ENCODE measurements at regions not wholly inside any gene's neighbourhood (a gene's known extent, or its start where the extent isn't known, plus 50 kb on each side); places are given as distances from the start of the nearest gene placed in this dataset.

DNA sequence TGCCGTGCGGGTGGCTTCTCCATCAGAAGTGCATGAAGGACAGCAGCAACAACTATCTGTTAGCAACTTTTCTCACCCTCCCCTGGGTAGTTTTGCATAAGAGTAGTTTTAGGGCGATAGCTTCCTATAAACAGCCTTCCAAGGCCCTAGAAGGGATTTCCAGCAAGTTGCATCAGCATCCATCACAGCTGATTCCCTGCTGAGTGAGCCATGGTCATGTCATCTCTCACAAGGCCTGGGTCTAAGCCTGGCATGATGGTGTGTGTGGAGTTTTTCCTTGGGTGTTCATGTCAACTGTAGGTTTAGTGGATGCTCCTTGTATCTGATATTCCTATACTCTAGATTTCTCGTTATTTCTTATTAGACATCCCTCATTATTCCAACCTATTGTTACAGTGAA, 2324.7 kb upstream of the AGA start:
- Histone ChIP-seq H3K4me1 (ENCODE audit: control insufficient read depth, insufficient read depth, low read length, poor library complexity, severe bottlenecking) (no peaks in the 10 kb centered on the region), H3K27ac (ENCODE audit: insufficient read depth, low read length, poor library complexity, severe bottlenecking) (no peak overlapping the region), H3K9me3 (ENCODE audit: control insufficient read depth in 2 of 2, low read length in 2 of 2) (peaks cover 5% of the 10 kb centered on the region in 2 experiments), H3K36me3 (ENCODE audit: control insufficient read depth, insufficient read depth, low read length) (no peaks in the 10 kb centered on the region), H3K27me3 (ENCODE audit: control insufficient read depth, insufficient read depth, low read length) (no peaks in the 10 kb centered on the region), H3K4me3 (ENCODE audit: low read depth, low read length) (no peak overlapping the region)
- no peak for ATAC-seq (ENCODE audit: low read depth in 2 of 2)
- H3K4me1 Mint-ChIP-seq: no peaks in the 10 kb centered on the region
- no peaks in the 10 kb centered on the region for H3K36me3 Mint-ChIP-seq
- peaks cover 2 to 25% (median 7%) of the 10 kb centered on the region in 7 donors for H3K9me3 Mint-ChIP-seq
- H3K4me3 Mint-ChIP-seq: no peak overlapping the region
- no peak overlapping the region for H3K27ac Mint-ChIP-seq
- DNase-seq: no peak
- no peaks in the 10 kb centered on the region for H3K27me3 Mint-ChIP-seq

DNA sequence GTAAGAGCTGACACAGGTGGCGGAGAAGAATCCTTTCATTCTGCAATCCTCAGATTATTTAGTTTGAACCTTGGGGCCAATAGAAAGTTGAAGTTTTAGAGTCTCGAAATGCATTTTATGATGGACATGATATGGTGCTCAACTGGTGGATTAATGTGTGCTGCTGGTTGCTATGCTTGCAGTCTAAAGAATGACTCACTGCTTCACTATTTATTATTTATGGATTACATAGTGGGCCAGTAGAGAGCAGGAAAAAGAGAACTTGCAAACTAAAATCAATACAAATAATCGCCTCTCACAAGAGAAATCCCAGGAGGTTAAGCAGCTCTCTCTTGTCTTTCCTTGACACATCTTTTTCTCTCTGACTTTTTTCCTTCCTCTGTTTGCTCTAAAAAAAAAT, 2326.8 kb upstream of the AGA start:
- Histone ChIP-seq H3K27ac (ENCODE audit: insufficient read depth, low read length, poor library complexity, severe bottlenecking) (no peak overlapping the region), H3K4me1 (ENCODE audit: control insufficient read depth, insufficient read depth, low read length, poor library complexity, severe bottlenecking) (no peaks in the 10 kb centered on the region), H3K9me3 (ENCODE audit: control insufficient read depth in 2 of 2, low read length in 2 of 2) (peaks cover 0 to 5% of the 10 kb centered on the region in 2 experiments), H3K27me3 (ENCODE audit: control insufficient read depth, insufficient read depth, low read length) (no peaks in the 10 kb centered on the region), H3K36me3 (ENCODE audit: control insufficient read depth, insufficient read depth, low read length) (no peaks in the 10 kb centered on the region), H3K4me3 (ENCODE audit: low read depth, low read length) (no peak overlapping the region)
- Mint-ChIP-seq H3K4me3 (no peak overlapping the region), H3K27ac (no peak overlapping the region), H3K9me3 (peaks cover 4 to 21% (median 6%) of the 10 kb centered on the region in 7 donors), H3K27me3 (no peaks in the 10 kb centered on the region), H3K36me3 (no peaks in the 10 kb centered on the region), H3K4me1 (no peaks in the 10 kb centered on the region)
- ATAC-seq (ENCODE audit: low read depth in 2 of 2) (no peak), DNase-seq (no peak)

- no peaks in the 10 kb centered on the region for H3K36me3 ChIP-seq (ENCODE audit: control insufficient read depth, insufficient read depth, low read length)
- no peaks in the 10 kb centered on the region for H3K27me3 Mint-ChIP-seq
- no peak overlapping the region for H3K27ac ChIP-seq (ENCODE audit: insufficient read depth, low read length, poor library complexity, severe bottlenecking)
- no peaks in the 10 kb centered on the region for H3K4me1 ChIP-seq (ENCODE audit: control insufficient read depth, insufficient read depth, low read length, poor library complexity, severe bottlenecking)
- H3K4me3 Mint-ChIP-seq: no peak overlapping the region
- no peak overlapping the region for H3K4me3 ChIP-seq (ENCODE audit: low read depth, low read length)
- no peaks in the 10 kb centered on the region for H3K36me3 Mint-ChIP-seq
- no peaks in the 10 kb centered on the region for H3K4me1 Mint-ChIP-seq
- H3K27ac Mint-ChIP-seq: no peak overlapping the region
- ATAC-seq (ENCODE audit: low read depth in 2 of 2): no peak
- no peak for DNase-seq
- H3K9me3 Mint-ChIP-seq: peaks cover 0 to 5% (median 3%) of the 10 kb centered on the region in 7 donors
- peaks cover 0 to 6% of the 10 kb centered on the region in 2 experiments for H3K9me3 ChIP-seq (ENCODE audit: control insufficient read depth in 2 of 2, low read length in 2 of 2)
- H3K27me3 ChIP-seq (ENCODE audit: control insufficient read depth, insufficient read depth, low read length): no peaks in the 10 kb centered on the region
Measured at GRCh38 chr4:179797738-179798137, 2355.5 kb upstream of the AGA start.

DNA sequence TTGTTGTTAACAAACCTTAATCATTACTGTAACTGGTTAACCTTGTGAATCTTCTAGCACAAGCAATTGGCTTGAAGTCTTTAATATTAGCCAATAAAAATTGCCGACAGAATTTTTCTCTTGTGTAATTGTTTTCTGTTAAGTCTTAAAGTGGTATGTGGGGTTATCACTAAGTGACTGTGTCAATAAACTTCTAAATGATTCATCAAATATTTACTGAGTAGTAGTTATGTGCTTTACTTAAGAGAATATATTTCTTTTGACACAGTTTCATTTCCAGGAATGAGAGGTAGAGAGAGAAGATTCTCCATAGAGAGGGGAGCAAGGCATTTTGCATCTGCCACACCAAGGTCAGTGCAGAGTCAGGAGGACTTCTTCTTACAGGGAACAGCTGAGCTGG, 2361.6 kb upstream of the AGA start:
- H3K27ac ChIP-seq (ENCODE audit: insufficient read depth, low read length, poor library complexity, severe bottlenecking): no peak overlapping the region
- peaks cover 2 to 20% (median 4%) of the 10 kb centered on the region in 7 donors for H3K9me3 Mint-ChIP-seq
- DNase-seq (no peak), ATAC-seq (ENCODE audit: low read depth in 2 of 2) (no peak)
- H3K9me3 ChIP-seq (ENCODE audit: control insufficient read depth in 2 of 2, low read length in 2 of 2): peaks cover 0 to 5% of the 10 kb centered on the region in 2 experiments
- no peaks in the 10 kb centered on the region for H3K36me3 ChIP-seq (ENCODE audit: control insufficient read depth, insufficient read depth, low read length)
- no peaks in the 10 kb centered on the region for H3K36me3 Mint-ChIP-seq
- no peak overlapping the region for H3K4me3 Mint-ChIP-seq
- H3K27me3 ChIP-seq (ENCODE audit: control insufficient read depth, insufficient read depth, low read length): no peaks in the 10 kb centered on the region
- no peaks in the 10 kb centered on the region for H3K4me1 ChIP-seq (ENCODE audit: control insufficient read depth, insufficient read depth, low read length, poor library complexity, severe bottlenecking)
- no peaks in the 10 kb centered on the region for H3K27me3 Mint-ChIP-seq
- no peak overlapping the region for H3K4me3 ChIP-seq (ENCODE audit: low read depth, low read length)
- no peaks in the 10 kb centered on the region for H3K4me1 Mint-ChIP-seq
- H3K27ac Mint-ChIP-seq: no peak overlapping the region

DNA sequence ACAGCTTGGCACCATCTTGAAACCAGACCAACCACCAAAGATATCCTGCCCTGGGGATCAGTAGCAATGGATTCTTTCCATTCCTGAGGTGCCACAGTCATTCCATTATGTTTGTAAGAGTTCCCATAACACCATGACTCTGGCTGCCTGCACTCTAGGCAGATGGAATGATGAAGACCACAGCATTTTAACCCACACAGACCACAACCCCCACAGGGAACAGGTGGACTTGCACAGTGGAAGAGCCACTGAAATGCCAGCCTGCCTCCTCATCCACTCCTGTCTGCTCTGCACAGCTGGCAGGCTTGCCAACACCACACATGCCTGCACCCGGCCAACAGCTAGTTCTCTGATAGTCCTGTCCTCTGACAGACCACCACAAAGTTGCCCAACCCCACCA, 2362.2 kb upstream of the AGA start:
- Histone ChIP-seq H3K27ac (ENCODE audit: insufficient read depth, low read length, poor library complexity, severe bottlenecking) (no peak overlapping the region), H3K4me3 (ENCODE audit: low read depth, low read length) (no peak overlapping the region), H3K9me3 (ENCODE audit: control insufficient read depth in 2 of 2, low read length in 2 of 2) (peaks cover 2 to 5% of the 10 kb centered on the region in 2 experiments), H3K36me3 (ENCODE audit: control insufficient read depth, insufficient read depth, low read length) (no peaks in the 10 kb centered on the region), H3K27me3 (ENCODE audit: control insufficient read depth, insufficient read depth, low read length) (no peaks in the 10 kb centered on the region), H3K4me1 (ENCODE audit: control insufficient read depth, insufficient read depth, low read length, poor library complexity, severe bottlenecking) (no peaks in the 10 kb centered on the region)
- Mint-ChIP-seq H3K27me3 (no peaks in the 10 kb centered on the region), H3K4me3 (no peak overlapping the region), H3K9me3 (peaks cover 2 to 23% (median 6%) of the 10 kb centered on the region in 7 donors), H3K4me1 (no peaks in the 10 kb centered on the region), H3K27ac (no peak overlapping the region), H3K36me3 (no peaks in the 10 kb centered on the region)
- DNase-seq (no peak), ATAC-seq (ENCODE audit: low read depth in 2 of 2) (no peak)

DNA sequence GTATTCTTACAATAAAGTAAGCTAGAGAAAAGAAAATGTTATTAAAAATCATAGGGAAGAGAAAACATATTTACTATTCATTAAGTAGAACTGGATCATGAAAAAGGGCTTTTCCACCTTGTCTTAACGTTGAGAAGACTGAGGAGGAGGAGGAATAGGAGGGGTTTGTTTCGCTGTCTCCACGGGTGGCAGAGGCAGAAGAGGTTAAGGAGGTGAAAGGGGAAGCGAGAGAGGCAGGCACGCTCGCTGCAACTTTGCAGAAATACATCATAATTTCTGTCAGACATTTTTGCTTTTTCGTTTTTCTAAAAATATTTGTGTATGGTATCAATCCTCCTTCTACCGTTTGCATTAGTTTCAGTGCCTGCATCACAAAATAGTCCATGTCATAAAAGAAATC, 2375.1 kb upstream of the AGA start:
- DNase-seq: no peak
- H3K9me3 Mint-ChIP-seq: peaks cover 0 to 13% (median 5%) of the 10 kb centered on the region in 7 donors
- Histone ChIP-seq H3K36me3 (ENCODE audit: control insufficient read depth, insufficient read depth, low read length) (no peaks in the 10 kb centered on the region), H3K27ac (ENCODE audit: insufficient read depth, low read length, poor library complexity, severe bottlenecking) (no peak overlapping the region), H3K9me3 (ENCODE audit: control insufficient read depth in 2 of 2, low read length in 2 of 2) (no peaks in the 10 kb centered on the region), H3K4me1 (ENCODE audit: control insufficient read depth, insufficient read depth, low read length, poor library complexity, severe bottlenecking) (no peaks in the 10 kb centered on the region), H3K4me3 (ENCODE audit: low read depth, low read length) (no peak overlapping the region), H3K27me3 (ENCODE audit: control insufficient read depth, insufficient read depth, low read length) (no peaks in the 10 kb centered on the region)
- no peak overlapping the region for H3K4me3 Mint-ChIP-seq
- no peak overlapping the region for H3K27ac Mint-ChIP-seq
- H3K4me1 Mint-ChIP-seq: no peaks in the 10 kb centered on the region
- H3K36me3 Mint-ChIP-seq: no peaks in the 10 kb centered on the region
- no peak for ATAC-seq (ENCODE audit: low read depth in 2 of 2)
- H3K27me3 Mint-ChIP-seq: no peaks in the 10 kb centered on the region

GRCh38 chr4:179823342-179823741, 2381.1 kb upstream of the AGA start:
- Histone ChIP-seq H3K9me3 (ENCODE audit: control insufficient read depth in 2 of 2, low read length in 2 of 2) (peaks cover 0 to 6% of the 10 kb centered on the region in 2 experiments), H3K27me3 (ENCODE audit: control insufficient read depth, insufficient read depth, low read length) (no peaks in the 10 kb centered on the region), H3K27ac (ENCODE audit: insufficient read depth, low read length, poor library complexity, severe bottlenecking) (no peak overlapping the region), H3K4me1 (ENCODE audit: control insufficient read depth, insufficient read depth, low read length, poor library complexity, severe bottlenecking) (no peaks in the 10 kb centered on the region), H3K36me3 (ENCODE audit: control insufficient read depth, insufficient read depth, low read length) (no peaks in the 10 kb centered on the region), H3K4me3 (ENCODE audit: low read depth, low read length) (no peak overlapping the region)
- ATAC-seq (ENCODE audit: low read depth in 2 of 2) (no peak), DNase-seq (no peak)
- Mint-ChIP-seq H3K4me3 (no peak overlapping the region), H3K4me1 (no peaks in the 10 kb centered on the region), H3K27me3 (no peaks in the 10 kb centered on the region), H3K27ac (no peak overlapping the region), H3K36me3 (no peaks in the 10 kb centered on the region), H3K9me3 (peaks cover 0 to 10% (median 6%) of the 10 kb centered on the region in 7 donors)

GRCh38 chr4:179831274-179831673, 2389.0 kb upstream of the AGA start:
- H3K4me3 Mint-ChIP-seq: no peak overlapping the region
- H3K4me1 Mint-ChIP-seq: no peaks in the 10 kb centered on the region
- Histone ChIP-seq H3K27me3 (ENCODE audit: control insufficient read depth, insufficient read depth, low read length) (no peaks in the 10 kb centered on the region), H3K36me3 (ENCODE audit: control insufficient read depth, insufficient read depth, low read length) (no peaks in the 10 kb centered on the region), H3K9me3 (ENCODE audit: control insufficient read depth in 2 of 2, low read length in 2 of 2) (peaks cover 2 to 6% of the 10 kb centered on the region in 2 experiments), H3K27ac (ENCODE audit: insufficient read depth, low read length, poor library complexity, severe bottlenecking) (no peak overlapping the region), H3K4me3 (ENCODE audit: low read depth, low read length) (no peak overlapping the region), H3K4me1 (ENCODE audit: control insufficient read depth, insufficient read depth, low read length, poor library complexity, severe bottlenecking) (no peaks in the 10 kb centered on the region)
- peaks cover 0 to 16% (median 9%) of the 10 kb centered on the region in 7 donors for H3K9me3 Mint-ChIP-seq
- no peaks in the 10 kb centered on the region for H3K36me3 Mint-ChIP-seq
- no peak overlapping the region for H3K27ac Mint-ChIP-seq
- ATAC-seq (ENCODE audit: low read depth in 2 of 2) (no peak), DNase-seq (no peak)
- H3K27me3 Mint-ChIP-seq: no peaks in the 10 kb centered on the region
